GM12878 (cell line): ENCODE measurements at regions not wholly inside any gene's neighbourhood (a gene's known extent, or its start where the extent isn't known, plus 50 kb on each side); places are given as distances from the start of the nearest gene placed in this dataset.

Experiments
- ATAC-seq: fragments of 200-7000 bp; cut with Tn5 transposase; 3 replicates; pipeline ENCODE4 v1.9.1; 2020; ENCODE audit warnings: mild to moderate bottlenecking, moderate library complexity
- BruUV-seq: library from RNA; stranded (reverse); fragments of 400-500 nt; replicated peaks from 2 replicates; lab custom pipeline; 2021; lab: Mats Ljungman, UMichigan
- CTCF ChIA-PET: fragments of 300-600 bp; sonication (Branson Sonifier 250); formaldehyde crosslinking; extraction: SDS; loops from one replicate; lab custom pipeline; 2021; ENCODE audit warnings: inconsistent platforms; lab: Yijun Ruan, JAX
- POLR2A ChIA-PET: fragments of 350-600 bp; formaldehyde crosslinking; extraction: SDS; loops from one replicate; lab custom pipeline; 2021; ENCODE audit warnings: inconsistent platforms; lab: Charles Lee
- RAD21 ChIA-PET: fragments of 300-600 bp; sonication (Branson Sonifier 250); formaldehyde crosslinking; loops from one replicate; lab custom pipeline; 2023; ENCODE audit warnings: antibody characterized with exemption; ENCODE audit not compliant: unreplicated experiment; lab: Charles Lee
- SMC1A ChIA-PET: fragments of 300-600 bp; sonication (Branson Sonifier 250); formaldehyde crosslinking; loops from one replicate; lab custom pipeline; 2023; ENCODE audit not compliant: unreplicated experiment, uncharacterized antibody; lab: Charles Lee
- DNase-seq: peaks from one replicate; pipeline ENCODE4 v3.0.0-alpha.2; 2011; ENCODE audit warnings: low read depth, low spot score
- FAIRE-seq: peaks from 3 replicates; lab custom pipeline; 2011; peaks lifted over from hg19 to GRCh38; lab: Jason Lieb, UNC
- H2AFZ ChIP-seq: 2 replicates; pipeline ENCODE4 v1.6.0; 2011; ENCODE audit warnings: low read depth, low read length, control low read depth; ENCODE audit not compliant: control insufficient read depth
- H3K27ac ChIP-seq: 2 replicates; pipeline ENCODE4 v1.5.1; 2011; ENCODE audit warnings: control low read depth; ENCODE audit not compliant: control insufficient read depth, insufficient read depth
- H3K27me3 ChIP-seq, 2 experiments: replicated peaks in 1 of 2; 2 replicates each; pipeline versions ENCODE4 v1.6.0 to v1.6.1; 2011; ENCODE audit warnings: low read length in 1 of 2; ENCODE audit not compliant: control insufficient read depth in 2 of 2, insufficient read depth in 2 of 2
- H3K36me3 ChIP-seq, 2 experiments: 2 replicates each; pipeline ENCODE4 v1.5.1; 2011; ENCODE audit warnings: low read length in 1 of 2; ENCODE audit not compliant: control insufficient read depth in 2 of 2, insufficient read depth in 2 of 2
- H3K4me1 ChIP-seq: 2 replicates; pipeline ENCODE4 v1.6.1; 2011; ENCODE audit warnings: mild to moderate bottlenecking, low read length, moderate library complexity, mixed read lengths; ENCODE audit not compliant: control insufficient read depth, insufficient read depth
- H3K4me2 ChIP-seq: 2 replicates; pipeline ENCODE4 v1.6.0; 2011; ENCODE audit warnings: control low read depth; ENCODE audit not compliant: control insufficient read depth, insufficient read depth
- H3K4me3 ChIP-seq: fragments of 200-600 bp; sonication (generic); 2 replicates; pipeline ENCODE4 v1.5.1; 2016
- H3K79me2 ChIP-seq: 2 replicates; pipeline ENCODE4 v1.6.0; 2011; ENCODE audit warnings: low read length; ENCODE audit not compliant: control insufficient read depth, insufficient read depth
- H3K9ac ChIP-seq: 2 replicates; pipeline ENCODE4 v1.8.0; 2011; ENCODE audit warnings: low read length, control low read depth, mixed read lengths; ENCODE audit not compliant: control insufficient read depth, insufficient read depth
- H3K9me3 ChIP-seq: replicated peaks from 3 replicates; pipeline ENCODE4 v1.5.1; 2011; ENCODE audit warnings: mild to moderate bottlenecking, low read length; ENCODE audit not compliant: control insufficient read depth, insufficient read depth
- H4K20me1 ChIP-seq: 2 replicates; pipeline ENCODE4 v1.6.0; 2011; ENCODE audit not compliant: control insufficient read depth, insufficient read depth
- HSF1 ChIP-seq: fragments of 150-350 bp; IDR thresholded peaks from 2 replicates; pipeline ENCODE4 v1.6.1; 2014; ENCODE audit warnings: mild to moderate bottlenecking, low read depth, low read length
- IRF3 ChIP-seq: fragments of 450-650 bp; IDR thresholded peaks from 2 replicates; pipeline ENCODE4 v1.6.1; 2014; ENCODE audit warnings: mild to moderate bottlenecking
- KLF5 ChIP-seq: fragments of 450-650 bp; IDR thresholded peaks from 2 replicates; pipeline ENCODE4 v1.6.1; 2014; ENCODE audit warnings: mild to moderate bottlenecking; ENCODE audit not compliant: partially characterized antibody
- MYC ChIP-seq: IDR thresholded peaks from 2 replicates; pipeline ENCODE4 v1.6.1; 2011; ENCODE audit warnings: mild to moderate bottlenecking, low read length, moderate library complexity, inconsistent platforms; ENCODE audit not compliant: insufficient read depth, insufficient replicate concordance, insufficient read length, severe bottlenecking
- RBBP5 ChIP-seq: fragments of 200-600 bp; sonication (generic); conservative IDR thresholded peaks from 2 replicates; pipeline ENCODE4 v1.6.1; 2016
- RFX5 ChIP-seq: IDR thresholded peaks from 2 replicates; pipeline ENCODE4 v1.6.1; 2011; ENCODE audit warnings: low read depth, low read length, improper control_type of control experiment
- TCF7 ChIP-seq: IDR thresholded peaks from 2 replicates; pipeline ENCODE4 v1.6.1; 2014; ENCODE audit warnings: antibody characterized with exemption, borderline replicate concordance
- WGBS: methylation state at CpG from one replicate; pipeline ENCODE4 v1.1.6; 2016; ENCODE audit warnings: low lambda C conversion rate; ENCODE audit not compliant: insufficient replicate concordance, insufficient coverage; ENCODE audit errors: missing lambda C conversion rate; 5-methylcytosine and 5-hydroxymethylcytosine counted together
- in situ Hi-C: fragments of 300-500 bp; cut with MboI; formaldehyde crosslinking; loops from 9 replicates; pipeline ENCODE4 v1.14.3; 2018; ENCODE audit warnings: mixed read lengths
- intact Hi-C: fragments of 100-400 bp; cut with micrococcal nuclease; formaldehyde crosslinking; loops from one replicate; pipeline ENCODE4 v1.14.2; 2022; ENCODE audit not compliant: unreplicated experiment

GRCh38 chr6:168184701-168185100 is 105.7 kb upstream of the FRMD1 start (continued):
- TF ChIP-seq HSF1 = no peak

DNA sequence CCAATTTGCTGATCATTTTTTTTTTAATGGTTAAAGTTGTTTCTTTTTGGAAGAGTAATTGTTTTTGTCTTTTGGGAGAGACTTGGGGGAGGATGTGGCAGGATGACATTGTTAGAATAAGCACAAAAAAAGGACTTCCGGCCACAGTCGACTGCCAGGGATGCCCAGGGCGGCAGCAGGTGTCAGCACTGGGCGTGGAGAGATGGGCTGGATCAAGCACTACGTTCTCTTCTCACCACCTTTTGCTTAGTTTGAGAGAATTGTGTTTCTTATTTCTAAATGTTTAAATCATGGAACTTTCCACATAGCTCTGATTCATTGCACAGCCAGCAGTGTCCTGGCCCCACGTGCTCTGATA is 104.6 kb upstream of the FRMD1 start:
- Histone ChIP-seq H3K27ac (no peak overlapping the region), H4K20me1 (no peaks in the 10 kb centered on the region), H3K9ac (no peak overlapping the region), H3K79me2 (no peaks in the 10 kb centered on the region), H3K4me2 (no peak overlapping the region), H2AFZ (no peak overlapping the region), H3K36me3 (no peaks in the 10 kb centered on the region), H3K4me3 (no peak overlapping the region), H3K9me3 (no peaks in the 10 kb centered on the region), H3K27me3 (no peaks in the 10 kb centered on the region), H3K4me1 (no peaks in the 10 kb centered on the region)
- ATAC-seq (no peak), DNase-seq (no peak), FAIRE-seq (no peak)
- ChIA-PET SMC1A (no interaction called here), RAD21 (no interaction called here), POLR2A (no interaction called here), CTCF (no interaction called here)
- TF ChIP-seq IRF3 (no peak), MYC (no peak), RBBP5 (no peak), KLF5 (no peak), TCF7 (no peak), RFX5 (no peak)
- intact Hi-C loops (no loop called here), in situ Hi-C loops (no loop called here)
- whole genome bisulfite sequencing = 18% methylated on average over 6 of the region's 6 CpGs
- BruUV-seq = no TSS peak
